A673 (cell line): ENCODE measurements at regions not wholly inside any gene's neighbourhood (a gene's known extent, or its start where the extent isn't known, plus 50 kb on each side); places are given as distances from the start of the nearest gene placed in this dataset.

Source experiments
- BruUV-seq: library from RNA; stranded (reverse); fragments of 400-500 nt; replicated peaks from 2 replicates; lab custom pipeline; 2021; lab: Mats Ljungman, UMichigan
- CTCF ChIA-PET: fragments of 300-600 bp; sonication (Branson Sonifier 250); formaldehyde crosslinking; loops from one replicate; lab custom pipeline; 2022; ENCODE audit warnings: antibody characterized with exemption; lab: Charles Lee
- POLR2A ChIA-PET: fragments of 300-600 bp; sonication (Branson Sonifier 250); formaldehyde crosslinking; loops from one replicate; lab custom pipeline; 2022; ENCODE audit warnings: antibody characterized with exemption; ENCODE audit not compliant: low non-redundant PET; lab: Charles Lee
- DNase-seq: peaks from one replicate; pipeline ENCODE4 v3.0.0-alpha.2; 2015; ENCODE audit warnings: low spot score
- H3K27ac ChIP-seq: fragments of 200-600 bp; sonication (generic); 2 replicates; pipeline ENCODE4 v1.5.1; 2016; ENCODE audit warnings: mixed run types, low read depth, mild to moderate bottlenecking, mixed read lengths, antibody characterized with exemption, low read length; ENCODE audit not compliant: poor library complexity, severe bottlenecking
- H3K27me3 ChIP-seq: fragments of 200-600 bp; sonication (generic); replicated peaks from 2 replicates; pipeline ENCODE4 v1.6.1; 2017; ENCODE audit warnings: mixed run types, low read depth, mild to moderate bottlenecking, mixed read lengths, antibody characterized with exemption, low read length; ENCODE audit not compliant: insufficient read depth, poor library complexity
- H3K36me3 ChIP-seq: fragments of 200-600 bp; sonication (generic); 2 replicates; pipeline ENCODE4 v1.6.1; 2016; ENCODE audit warnings: mixed run types, mild to moderate bottlenecking, mixed read lengths, antibody characterized with exemption, low read length; ENCODE audit not compliant: insufficient read depth, poor library complexity, severe bottlenecking
- H3K4me1 ChIP-seq: fragments of 200-600 bp; sonication (generic); 2 replicates; pipeline ENCODE4 v1.6.1; 2017; ENCODE audit warnings: mixed run types, mild to moderate bottlenecking, mixed read lengths, antibody characterized with exemption, low read length; ENCODE audit not compliant: insufficient read depth, poor library complexity, severe bottlenecking
- H3K4me3 ChIP-seq: fragments of 200-600 bp; sonication (generic); 2 replicates; pipeline ENCODE4 v1.5.1; 2016; ENCODE audit warnings: low read depth, mixed run types, mild to moderate bottlenecking, mixed read lengths, low read length; ENCODE audit not compliant: poor library complexity, severe bottlenecking
- H3K9me3 ChIP-seq: fragments of 200-600 bp; sonication (generic); 2 replicates; pipeline ENCODE4 v1.6.1; 2016; ENCODE audit warnings: mixed run types, low read depth, mild to moderate bottlenecking, mixed read lengths, antibody characterized with exemption, low read length; ENCODE audit not compliant: poor library complexity, severe bottlenecking
- CTCF ChIP-seq: fragments of 300-800, 200-600 bp; sonication (generic); conservative IDR thresholded peaks from 2 replicates; pipeline ENCODE4 v1.5.1; 2017; ENCODE audit warnings: low read depth, mild to moderate bottlenecking, antibody characterized with exemption, low read length, moderate library complexity, mixed read lengths
- EZH2 ChIP-seq: fragments of 200-600 bp; sonication (generic); IDR thresholded peaks from 2 replicates; pipeline ENCODE4 v1.6.1; 2017; ENCODE audit warnings: borderline replicate concordance, low read depth, mild to moderate bottlenecking, mixed read lengths, antibody characterized with exemption, low read length; ENCODE audit not compliant: poor library complexity, severe bottlenecking
- intact Hi-C: fragments of 100-400 bp; cut with micrococcal nuclease; formaldehyde crosslinking; loops from one replicate; pipeline ENCODE4 v1.10.0; 2022; ENCODE audit not compliant: unreplicated experiment

- DNase-seq = no peak
- Histone ChIP-seq H3K4me1 (no peaks in the 10 kb centered on the region), H3K36me3 (no peaks in the 10 kb centered on the region), H3K9me3 (no peaks in the 10 kb centered on the region), H3K27me3 (no peaks in the 10 kb centered on the region), H3K27ac (no peak overlapping the region), H3K4me3 (no peak overlapping the region)
- intact Hi-C loops = no loop called here
- POLR2A ChIA-PET = no interaction called here
- no peak for TF ChIP-seq CTCF
- CTCF ChIA-PET = no interaction called here
- BruUV-seq = no TSS peak
Measured at GRCh38 chr6:48825501-48826151, 637.4 kb downstream of the MMUT start.

GRCh38 chr6:48818052-48818412, 645.0 kb downstream of the MMUT start:
- no peaks in the 10 kb centered on the region for H3K36me3 ChIP-seq
- no TSS peak for BruUV-seq
- TF ChIP-seq EZH2 = no peak
- no peak for TF ChIP-seq CTCF
- no peaks in the 10 kb centered on the region for H3K4me1 ChIP-seq
- H3K9me3 ChIP-seq = no peaks in the 10 kb centered on the region
- no peak overlapping the region for H3K27ac ChIP-seq
- H3K27me3 ChIP-seq = no peaks in the 10 kb centered on the region
- POLR2A ChIA-PET = no interaction called here
- no peak overlapping the region for H3K4me3 ChIP-seq
- CTCF ChIA-PET = no interaction called here
- DNase-seq = no peak
- intact Hi-C loops = no loop called here

GRCh38 chr6:48817333-48818051, 645.6 kb downstream of the MMUT start:
- ChIA-PET CTCF (no interaction called here), POLR2A (no interaction called here)

More at GRCh38 chr6:48817333-48818051, 645.6 kb downstream of the MMUT start:
- DNase-seq = no peak
- H3K9me3 ChIP-seq = no peaks in the 10 kb centered on the region
- TF ChIP-seq CTCF (no peak), EZH2 (no peak)
- H3K27ac ChIP-seq = no peak overlapping the region
- H3K4me1 ChIP-seq = no peaks in the 10 kb centered on the region
- no peaks in the 10 kb centered on the region for H3K27me3 ChIP-seq
- no peaks in the 10 kb centered on the region for H3K36me3 ChIP-seq
- no peak overlapping the region for H3K4me3 ChIP-seq
- intact Hi-C loops = no loop called here
- BruUV-seq = no TSS peak
